ENCODE measurements at regions not wholly inside any gene's neighbourhood (a gene's known extent, or its start where the extent isn't known, plus 50 kb on each side); places are given as distances from the start of the nearest gene placed in this dataset. TPM values are rescaled to one million over a fixed set of nuclear protein-coding genes. Genes with fewer than 3 reads are reported as not detected.

Small RNAs in the stretch of these regions (small RNA-seq; reads per million reads assigned to genes)
- gene MIR1233-2, result not detected

Data from HT1080 (cell line).